ENCODE measurements at regions not wholly inside any gene's neighbourhood (a gene's known extent, or its start where the extent isn't known, plus 50 kb on each side); places are given as distances from the start of the nearest gene placed in this dataset.

DNA sequence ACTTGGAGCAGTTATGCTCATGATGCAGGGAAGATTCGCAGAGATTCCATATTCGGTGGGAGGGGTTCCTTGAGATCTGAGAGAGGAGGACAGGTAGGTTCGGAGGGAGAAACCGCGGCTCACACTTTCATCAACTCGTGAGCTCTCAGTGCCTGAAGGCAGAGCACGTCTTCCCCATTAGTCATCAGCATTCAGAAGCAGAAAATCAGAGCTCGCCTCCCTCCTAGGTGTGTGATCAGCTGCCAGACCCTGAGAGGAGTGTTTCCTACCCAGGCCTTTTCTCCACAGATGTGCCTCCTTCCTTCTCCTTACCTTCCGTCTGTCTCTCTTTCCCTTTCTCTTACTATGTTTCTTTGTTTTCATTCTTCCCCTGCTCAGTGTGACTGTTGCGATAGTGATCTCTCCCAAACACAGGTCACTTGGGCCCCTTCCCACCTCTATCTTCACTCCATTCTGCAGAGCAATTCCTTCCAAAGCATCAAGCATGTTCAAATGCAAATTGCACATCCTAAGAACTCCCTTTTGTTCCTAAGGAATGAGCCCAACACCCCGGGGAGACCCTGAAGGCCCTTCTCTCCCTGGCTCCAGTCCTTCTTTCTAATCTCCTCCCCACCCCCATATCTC is 389.5 kb downstream of the UQCRFS1 start:
- Histone ChIP-seq H4K20me1 (ENCODE audit: insufficient read depth) (no peaks in the 10 kb centered on the region), H3K27me3 (ENCODE audit: insufficient read depth, low read depth) (peaks cover 41% of the 10 kb centered on the region), H2AFZ (no peak overlapping the region), H3K4me1 (replicated peaks; ENCODE audit: insufficient read depth) (no peaks in the 10 kb centered on the region), H3K9me3 (ENCODE audit: insufficient read depth, low read depth) (no peaks in the 10 kb centered on the region), H3K9me2 (ENCODE audit: insufficient read depth) (no peaks in the 10 kb centered on the region), H3K27ac (no peak overlapping the region), H3F3A (ENCODE audit: insufficient read depth, low read depth) (no peaks in the 10 kb centered on the region), H3K4me3 (no peak overlapping the region), H3K79me2 (ENCODE audit: low read depth) (no peaks in the 10 kb centered on the region), H3K36me3 (ENCODE audit: low read depth) (no peaks in the 10 kb centered on the region), H3K4me2 (no peak overlapping the region)
- TF ChIP-seq EZH2 (IDR thresholded peaks at IDR 0.05; ENCODE audit: low read depth) = no peak
- TF ChIP-seq, protein P1, sequence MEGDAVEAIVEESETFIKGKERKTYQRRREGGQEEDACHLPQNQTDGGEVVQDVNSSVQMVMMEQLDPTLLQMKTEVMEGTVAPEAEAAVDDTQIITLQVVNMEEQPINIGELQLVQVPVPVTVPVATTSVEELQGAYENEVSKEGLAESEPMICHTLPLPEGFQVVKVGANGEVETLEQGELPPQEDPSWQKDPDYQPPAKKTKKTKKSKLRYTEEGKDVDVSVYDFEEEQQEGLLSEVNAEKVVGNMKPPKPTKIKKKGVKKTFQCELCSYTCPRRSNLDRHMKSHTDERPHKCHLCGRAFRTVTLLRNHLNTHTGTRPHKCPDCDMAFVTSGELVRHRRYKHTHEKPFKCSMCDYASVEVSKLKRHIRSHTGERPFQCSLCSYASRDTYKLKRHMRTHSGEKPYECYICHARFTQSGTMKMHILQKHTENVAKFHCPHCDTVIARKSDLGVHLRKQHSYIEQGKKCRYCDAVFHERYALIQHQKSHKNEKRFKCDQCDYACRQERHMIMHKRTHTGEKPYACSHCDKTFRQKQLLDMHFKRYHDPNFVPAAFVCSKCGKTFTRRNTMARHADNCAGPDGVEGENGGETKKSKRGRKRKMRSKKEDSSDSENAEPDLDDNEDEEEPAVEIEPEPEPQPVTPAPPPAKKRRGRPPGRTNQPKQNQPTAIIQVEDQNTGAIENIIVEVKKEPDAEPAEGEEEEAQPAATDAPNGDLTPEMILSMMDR (conservative IDR thresholded peaks at IDR 0.05) = no peak
- CTCF ChIA-PET = no interaction called here
- no peak for DNase-seq
- POLR2A ChIA-PET (ENCODE audit: unreplicated experiment) = no interaction called here
- intact Hi-C loops (cut with micrococcal nuclease; ENCODE audit: unreplicated experiment) = no loop called here
- BruUV-seq (replicated peaks) = no TSS peak

DNA sequence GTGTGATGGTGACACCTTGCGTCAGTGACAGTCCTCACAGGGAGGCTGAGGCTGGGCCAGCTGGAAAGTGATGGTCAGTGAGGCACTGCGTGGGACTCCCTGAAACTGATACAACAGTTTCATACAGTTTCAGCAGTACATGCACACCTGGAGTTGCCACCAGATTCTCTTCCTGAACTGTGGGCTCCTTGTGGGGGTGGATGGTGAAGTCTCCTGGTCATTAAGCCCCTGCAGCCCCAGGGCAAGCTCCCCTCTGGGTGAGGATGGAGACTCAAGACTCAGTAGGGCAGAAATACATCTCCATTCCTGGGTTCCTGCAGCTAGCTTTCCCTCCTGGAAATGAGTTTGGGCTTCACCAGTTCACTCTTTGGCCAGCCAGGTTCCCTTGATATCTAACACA is 392.7 kb downstream of the UQCRFS1 start:
- Histone ChIP-seq H3K27me3 (ENCODE audit: insufficient read depth, low read depth) (peaks cover 18% of the 10 kb centered on the region), H3K79me2 (ENCODE audit: low read depth) (no peaks in the 10 kb centered on the region), H4K20me1 (ENCODE audit: insufficient read depth) (no peaks in the 10 kb centered on the region), H3K36me3 (ENCODE audit: low read depth) (no peaks in the 10 kb centered on the region), H3K27ac (no peak overlapping the region), H3K4me3 (no peak overlapping the region), H3F3A (ENCODE audit: insufficient read depth, low read depth) (no peaks in the 10 kb centered on the region), H2AFZ (no peak overlapping the region), H3K4me2 (no peak overlapping the region), H3K9me3 (ENCODE audit: insufficient read depth, low read depth) (no peaks in the 10 kb centered on the region), H3K9me2 (ENCODE audit: insufficient read depth) (no peaks in the 10 kb centered on the region), H3K4me1 (replicated peaks; ENCODE audit: insufficient read depth) (no peaks in the 10 kb centered on the region)
- TF ChIP-seq EZH2 (IDR thresholded peaks at IDR 0.05; ENCODE audit: low read depth) = no peak
- TF ChIP-seq, protein P1 (conservative IDR thresholded peaks at IDR 0.05) = no peak
- no peak for DNase-seq
- no TSS peak for BruUV-seq (replicated peaks)
- intact Hi-C loops (cut with micrococcal nuclease; ENCODE audit: unreplicated experiment) = no loop called here
- POLR2A ChIA-PET (ENCODE audit: unreplicated experiment) = no interaction called here
- CTCF ChIA-PET = no interaction called here

DNA sequence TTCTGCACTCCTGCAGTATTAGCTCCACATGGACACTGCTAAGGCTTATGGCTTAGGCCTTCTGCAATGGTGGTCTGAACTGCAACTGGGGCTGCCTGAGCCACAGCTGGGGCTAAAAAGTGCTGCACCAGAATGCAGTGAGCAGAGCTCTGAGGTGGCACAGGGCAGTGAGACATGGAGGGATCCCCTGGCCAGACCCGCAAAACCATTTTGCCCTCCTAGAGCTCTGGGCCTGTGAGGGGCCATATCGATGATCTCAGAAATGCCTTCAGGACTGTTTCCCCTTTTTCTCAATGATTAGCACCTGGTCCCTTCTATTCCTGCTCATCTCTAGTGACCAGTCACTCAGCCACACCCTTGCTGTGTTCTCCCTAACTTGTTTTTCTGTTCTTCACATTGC is 397.7 kb downstream of the UQCRFS1 start:
- TF ChIP-seq, protein P1 (conservative IDR thresholded peaks at IDR 0.05) = no peak
- TF ChIP-seq EZH2 (IDR thresholded peaks at IDR 0.05; ENCODE audit: low read depth) = no peak
- Histone ChIP-seq H4K20me1 (ENCODE audit: insufficient read depth) (no peaks in the 10 kb centered on the region), H3K79me2 (ENCODE audit: low read depth) (no peaks in the 10 kb centered on the region), H3K9me2 (ENCODE audit: insufficient read depth) (no peaks in the 10 kb centered on the region), H3K4me1 (replicated peaks; ENCODE audit: insufficient read depth) (no peaks in the 10 kb centered on the region), H2AFZ (no peak overlapping the region), H3F3A (ENCODE audit: insufficient read depth, low read depth) (no peaks in the 10 kb centered on the region), H3K27me3 (ENCODE audit: insufficient read depth, low read depth) (no peaks in the 10 kb centered on the region), H3K27ac (no peak overlapping the region), H3K4me3 (no peak overlapping the region), H3K9me3 (ENCODE audit: insufficient read depth, low read depth) (no peaks in the 10 kb centered on the region), H3K4me2 (no peak overlapping the region), H3K36me3 (ENCODE audit: low read depth) (no peaks in the 10 kb centered on the region)
- ChIA-PET CTCF (no interaction called here), POLR2A (ENCODE audit: unreplicated experiment) (no interaction called here)
- DNase-seq = no peak
- no TSS peak for BruUV-seq (replicated peaks)
- intact Hi-C loops (cut with micrococcal nuclease; ENCODE audit: unreplicated experiment) = no loop called here

Measured in PC-9 (cell line).